ENCODE measurements at regions not wholly inside any gene's neighbourhood (a gene's known extent, or its start where the extent isn't known, plus 50 kb on each side); places are given as distances from the start of the nearest gene placed in this dataset.

GRCh38 chr2:239716009-239716408, 309.1 kb downstream of the NDUFA10 start:
- TF ChIP-seq REST (IDR thresholded peaks at IDR 0.05) (no peak), RAD21 (IDR thresholded peaks at IDR 0.05) (no peak), SP1 (IDR thresholded peaks at IDR 0.05) (no peak), FOXA2 (IDR thresholded peaks at IDR 0.05) (no peak), EGR1 (IDR thresholded peaks at IDR 0.05; ENCODE audit: low read depth in 2 of 2) (no peak), GABPA (IDR thresholded peaks at IDR 0.05 in 1 of 2, conservative IDR thresholded peaks at IDR 0.05 in 1 of 2) (no peak), JUND (IDR thresholded peaks at IDR 0.05) (no peak)
- TF ChIP-seq, protein P1, sequence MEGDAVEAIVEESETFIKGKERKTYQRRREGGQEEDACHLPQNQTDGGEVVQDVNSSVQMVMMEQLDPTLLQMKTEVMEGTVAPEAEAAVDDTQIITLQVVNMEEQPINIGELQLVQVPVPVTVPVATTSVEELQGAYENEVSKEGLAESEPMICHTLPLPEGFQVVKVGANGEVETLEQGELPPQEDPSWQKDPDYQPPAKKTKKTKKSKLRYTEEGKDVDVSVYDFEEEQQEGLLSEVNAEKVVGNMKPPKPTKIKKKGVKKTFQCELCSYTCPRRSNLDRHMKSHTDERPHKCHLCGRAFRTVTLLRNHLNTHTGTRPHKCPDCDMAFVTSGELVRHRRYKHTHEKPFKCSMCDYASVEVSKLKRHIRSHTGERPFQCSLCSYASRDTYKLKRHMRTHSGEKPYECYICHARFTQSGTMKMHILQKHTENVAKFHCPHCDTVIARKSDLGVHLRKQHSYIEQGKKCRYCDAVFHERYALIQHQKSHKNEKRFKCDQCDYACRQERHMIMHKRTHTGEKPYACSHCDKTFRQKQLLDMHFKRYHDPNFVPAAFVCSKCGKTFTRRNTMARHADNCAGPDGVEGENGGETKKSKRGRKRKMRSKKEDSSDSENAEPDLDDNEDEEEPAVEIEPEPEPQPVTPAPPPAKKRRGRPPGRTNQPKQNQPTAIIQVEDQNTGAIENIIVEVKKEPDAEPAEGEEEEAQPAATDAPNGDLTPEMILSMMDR (IDR thresholded peaks at IDR 0.05; ENCODE audit: low read depth, low read length, missing input control): no peak
- TF ChIP-seq, protein P2, sequence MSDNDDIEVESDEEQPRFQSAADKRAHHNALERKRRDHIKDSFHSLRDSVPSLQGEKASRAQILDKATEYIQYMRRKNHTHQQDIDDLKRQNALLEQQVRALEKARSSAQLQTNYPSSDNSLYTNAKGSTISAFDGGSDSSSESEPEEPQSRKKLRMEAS (IDR thresholded peaks at IDR 0.05): no peak

Data from liver (tissue), 3 donors.